ENCODE measurements at regions not wholly inside any gene's neighbourhood (a gene's known extent, or its start where the extent isn't known, plus 50 kb on each side); places are given as distances from the start of the nearest gene placed in this dataset.

GRCh38 chr9:108211411-108211955 is 644.3 kb downstream of the ACTL7B start:
- no peaks in the 10 kb centered on the region for H3K36me3 ChIP-seq (ENCODE audit: control insufficient read depth, insufficient read depth, low read length)
- BruUV-seq (replicated peaks) = no TSS peak
- H3K4me1 ChIP-seq = no peaks in the 10 kb centered on the region
- TF ChIP-seq, protein P1, sequence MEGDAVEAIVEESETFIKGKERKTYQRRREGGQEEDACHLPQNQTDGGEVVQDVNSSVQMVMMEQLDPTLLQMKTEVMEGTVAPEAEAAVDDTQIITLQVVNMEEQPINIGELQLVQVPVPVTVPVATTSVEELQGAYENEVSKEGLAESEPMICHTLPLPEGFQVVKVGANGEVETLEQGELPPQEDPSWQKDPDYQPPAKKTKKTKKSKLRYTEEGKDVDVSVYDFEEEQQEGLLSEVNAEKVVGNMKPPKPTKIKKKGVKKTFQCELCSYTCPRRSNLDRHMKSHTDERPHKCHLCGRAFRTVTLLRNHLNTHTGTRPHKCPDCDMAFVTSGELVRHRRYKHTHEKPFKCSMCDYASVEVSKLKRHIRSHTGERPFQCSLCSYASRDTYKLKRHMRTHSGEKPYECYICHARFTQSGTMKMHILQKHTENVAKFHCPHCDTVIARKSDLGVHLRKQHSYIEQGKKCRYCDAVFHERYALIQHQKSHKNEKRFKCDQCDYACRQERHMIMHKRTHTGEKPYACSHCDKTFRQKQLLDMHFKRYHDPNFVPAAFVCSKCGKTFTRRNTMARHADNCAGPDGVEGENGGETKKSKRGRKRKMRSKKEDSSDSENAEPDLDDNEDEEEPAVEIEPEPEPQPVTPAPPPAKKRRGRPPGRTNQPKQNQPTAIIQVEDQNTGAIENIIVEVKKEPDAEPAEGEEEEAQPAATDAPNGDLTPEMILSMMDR (IDR thresholded peaks at IDR 0.05; ENCODE audit: insufficient read depth in 1 of 2, low read depth in 1 of 2, low read length in 1 of 2, severe bottlenecking in 1 of 2, unreplicated experiment in 1 of 2) = no peak
- H3K36me3 Mint-ChIP-seq (ENCODE audit: insufficient read depth, unreplicated experiment) = no peaks in the 10 kb centered on the region
- no peaks in the 10 kb centered on the region for H3K27me3 ChIP-seq (replicated peaks; ENCODE audit: control insufficient read depth, insufficient read depth, low read length)
- no peaks in the 10 kb centered on the region for H3K9me3 ChIP-seq
- ChIA-PET POLR2A (no interaction called here), CTCF (no interaction called here)
- no peaks in the 10 kb centered on the region for H3K9me3 Mint-ChIP-seq (ENCODE audit: unreplicated experiment)
- intact Hi-C loops (cut with micrococcal nuclease; ENCODE audit: unreplicated experiment) = no loop called here
- no peak for DNase-seq
- peaks cover 8% of the 10 kb centered on the region for H3K4me1 Mint-ChIP-seq (ENCODE audit: low read depth, unreplicated experiment)
- H3K4me3 ChIP-seq (ENCODE audit: low read depth, low read length) = no peak overlapping the region
- H3K27me3 Mint-ChIP-seq (ENCODE audit: insufficient read depth, unreplicated experiment) = no peaks in the 10 kb centered on the region
- no peak overlapping the region for H3K27ac Mint-ChIP-seq (ENCODE audit: unreplicated experiment)
- no peak overlapping the region for H3K4me3 Mint-ChIP-seq (ENCODE audit: unreplicated experiment)

GRCh38 chr9:108209132-108209685 is 646.6 kb downstream of the ACTL7B start:
- DNase-seq = no peak
- no peak overlapping the region for H3K4me3 Mint-ChIP-seq (ENCODE audit: unreplicated experiment)
- no peaks in the 10 kb centered on the region for H3K36me3 Mint-ChIP-seq (ENCODE audit: insufficient read depth, unreplicated experiment)
- H3K9me3 Mint-ChIP-seq (ENCODE audit: unreplicated experiment) = peaks cover 9% of the 10 kb centered on the region
- no peak overlapping the region for H3K27ac Mint-ChIP-seq (ENCODE audit: unreplicated experiment)
- Histone ChIP-seq H3K27me3 (replicated peaks; ENCODE audit: control insufficient read depth, insufficient read depth, low read length) (no peaks in the 10 kb centered on the region), H3K4me1 (no peaks in the 10 kb centered on the region), H3K9me3 (peaks cover 2% of the 10 kb centered on the region), H3K4me3 (ENCODE audit: low read depth, low read length) (no peak overlapping the region), H3K36me3 (ENCODE audit: control insufficient read depth, insufficient read depth, low read length) (no peaks in the 10 kb centered on the region)
- peaks cover 8% of the 10 kb centered on the region for H3K4me1 Mint-ChIP-seq (ENCODE audit: low read depth, unreplicated experiment)
- intact Hi-C loops (cut with micrococcal nuclease; ENCODE audit: unreplicated experiment) = no loop called here
- POLR2A ChIA-PET = no interaction called here
- TF ChIP-seq, protein P1 (IDR thresholded peaks at IDR 0.05; ENCODE audit: insufficient read depth in 1 of 2, low read depth in 1 of 2, low read length in 1 of 2, severe bottlenecking in 1 of 2, unreplicated experiment in 1 of 2) = no peak
- H3K27me3 Mint-ChIP-seq (ENCODE audit: insufficient read depth, unreplicated experiment) = no peaks in the 10 kb centered on the region
- no TSS peak for BruUV-seq (replicated peaks)
- CTCF ChIA-PET = no interaction called here

DNA sequence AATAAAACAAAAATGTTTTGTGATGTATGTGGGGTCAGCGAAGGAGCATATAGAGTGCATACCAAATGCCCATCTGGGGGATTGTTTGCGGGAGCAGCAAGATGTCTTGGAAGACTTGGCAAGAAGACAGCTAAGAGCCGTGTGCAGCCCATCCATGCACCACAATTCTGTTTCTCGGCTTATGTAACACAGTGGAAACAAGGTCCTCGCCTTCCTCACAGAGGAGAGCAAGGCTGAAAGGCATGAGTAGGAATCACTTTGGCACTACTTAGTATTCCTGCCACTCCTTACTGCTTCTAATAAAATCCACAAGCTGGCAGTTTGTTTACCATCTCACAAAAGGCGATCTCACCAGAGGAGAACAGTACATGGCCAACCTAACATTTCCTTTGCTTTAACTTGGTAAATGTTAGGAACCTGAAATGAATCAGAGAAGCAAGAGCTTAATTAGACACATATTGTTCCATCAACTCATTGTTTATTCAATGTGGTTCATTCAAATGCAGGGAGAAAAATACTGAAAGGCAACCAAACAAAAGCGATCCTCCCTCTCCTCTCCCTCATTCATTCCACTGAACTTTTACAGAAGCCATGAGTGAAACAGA is 648.1 kb downstream of the ACTL7B start:
- peaks cover 13% of the 10 kb centered on the region for H3K9me3 Mint-ChIP-seq (ENCODE audit: unreplicated experiment)
- no TSS peak for BruUV-seq (replicated peaks)
- H3K27ac Mint-ChIP-seq (ENCODE audit: unreplicated experiment) = no peak overlapping the region
- TF ChIP-seq, protein P1 (IDR thresholded peaks at IDR 0.05; ENCODE audit: insufficient read depth in 1 of 2, low read depth in 1 of 2, low read length in 1 of 2, severe bottlenecking in 1 of 2, unreplicated experiment in 1 of 2) = no peak
- no peaks in the 10 kb centered on the region for H3K36me3 Mint-ChIP-seq (ENCODE audit: insufficient read depth, unreplicated experiment)
- Histone ChIP-seq H3K27me3 (replicated peaks; ENCODE audit: control insufficient read depth, insufficient read depth, low read length) (no peaks in the 10 kb centered on the region), H3K4me3 (ENCODE audit: low read depth, low read length) (no peak overlapping the region), H3K36me3 (ENCODE audit: control insufficient read depth, insufficient read depth, low read length) (no peaks in the 10 kb centered on the region), H3K9me3 (peaks cover 12% of the 10 kb centered on the region), H3K4me1 (no peaks in the 10 kb centered on the region)
- ChIA-PET CTCF (no interaction called here), POLR2A (no interaction called here)
- DNase-seq = no peak
- H3K4me1 Mint-ChIP-seq (ENCODE audit: low read depth, unreplicated experiment) = peaks cover 5% of the 10 kb centered on the region
- intact Hi-C loops (cut with micrococcal nuclease; ENCODE audit: unreplicated experiment) = no loop called here
- H3K4me3 Mint-ChIP-seq (ENCODE audit: unreplicated experiment) = no peak overlapping the region
- no peaks in the 10 kb centered on the region for H3K27me3 Mint-ChIP-seq (ENCODE audit: insufficient read depth, unreplicated experiment)

All from Caco-2 (cell line).